ENCODE measurements at regions not wholly inside any gene's neighbourhood (a gene's known extent, or its start where the extent isn't known, plus 50 kb on each side); places are given as distances from the start of the nearest gene placed in this dataset.
A peak's percentile ranks its signal among the peaks of the same experiment; 100 is the strongest.

DNA sequence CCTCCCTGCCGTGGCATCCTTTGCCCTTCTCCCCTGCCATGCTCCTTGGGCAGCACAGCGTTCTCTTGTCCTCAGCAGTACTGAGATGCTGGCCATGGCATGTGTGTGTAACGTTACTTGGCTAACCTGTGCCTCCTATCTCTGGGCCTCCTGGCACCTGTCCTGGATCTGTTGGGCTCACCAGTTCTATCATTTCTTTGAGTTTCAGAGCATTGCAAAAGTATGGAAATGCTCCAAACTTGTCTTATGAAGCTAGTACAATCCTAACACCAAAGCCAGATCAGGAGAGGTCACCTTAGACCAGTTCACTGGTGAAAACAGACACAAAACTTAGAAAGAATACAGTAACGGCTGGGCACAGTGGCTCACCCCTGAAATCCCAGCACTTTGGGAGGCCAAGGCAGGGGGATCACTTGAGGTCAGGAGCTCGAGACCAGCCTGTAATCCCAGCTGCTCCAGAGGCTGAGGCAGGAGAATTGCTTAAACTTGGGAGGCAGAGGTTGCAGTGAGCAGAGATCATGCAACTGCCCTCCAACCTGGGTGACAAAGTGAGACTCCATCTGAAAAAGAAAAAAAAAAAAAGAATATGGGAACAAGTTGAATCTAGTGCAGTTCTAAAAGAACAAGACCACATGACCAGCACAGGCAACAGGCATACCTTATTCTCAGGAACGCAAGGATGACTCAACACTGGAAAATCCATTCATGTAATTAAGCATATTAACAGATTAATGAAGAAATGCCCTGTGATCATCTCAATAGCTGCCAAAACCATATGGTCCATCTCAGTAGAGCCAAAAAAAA is 62.4 kb upstream of the TRPM1 start:
- Histone ChIP-seq H3K4me3 (no peak overlapping the region), H3K4me1 (no peaks in the 10 kb centered on the region), H3K9me3 (no peaks in the 10 kb centered on the region), H3K36me3 (replicated peaks) (no peaks in the 10 kb centered on the region), H3K27me3 (ENCODE audit: low read depth) (no peaks in the 10 kb centered on the region)
- no peak for DNase-seq (ENCODE audit: low spot score in 2 of 2)
- in situ Hi-C loops (cut with MboI; ENCODE audit: low sequenced_read_pairs), result no loop called here

DNA sequence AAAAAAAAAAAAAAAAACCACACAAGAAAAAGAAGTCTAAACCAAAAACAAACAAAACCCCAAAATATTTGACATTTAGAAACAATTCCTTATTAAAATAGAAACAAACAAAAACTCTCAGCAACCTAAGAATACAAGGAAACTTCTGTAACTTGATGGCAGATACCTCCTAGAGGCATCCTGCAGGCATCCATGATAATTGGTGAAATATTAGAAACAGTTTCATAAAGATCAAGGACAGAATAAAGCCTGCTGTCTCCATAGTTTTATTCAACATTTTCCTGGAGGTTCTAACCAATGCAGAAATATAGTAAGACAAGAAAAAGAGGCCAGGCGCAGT is 63.0 kb upstream of the TRPM1 start:
- no peaks in the 10 kb centered on the region for H3K27me3 ChIP-seq (ENCODE audit: low read depth)
- in situ Hi-C loops (cut with MboI; ENCODE audit: low sequenced_read_pairs), result no loop called here
- DNase-seq (ENCODE audit: low spot score in 2 of 2), result no peak

DNA sequence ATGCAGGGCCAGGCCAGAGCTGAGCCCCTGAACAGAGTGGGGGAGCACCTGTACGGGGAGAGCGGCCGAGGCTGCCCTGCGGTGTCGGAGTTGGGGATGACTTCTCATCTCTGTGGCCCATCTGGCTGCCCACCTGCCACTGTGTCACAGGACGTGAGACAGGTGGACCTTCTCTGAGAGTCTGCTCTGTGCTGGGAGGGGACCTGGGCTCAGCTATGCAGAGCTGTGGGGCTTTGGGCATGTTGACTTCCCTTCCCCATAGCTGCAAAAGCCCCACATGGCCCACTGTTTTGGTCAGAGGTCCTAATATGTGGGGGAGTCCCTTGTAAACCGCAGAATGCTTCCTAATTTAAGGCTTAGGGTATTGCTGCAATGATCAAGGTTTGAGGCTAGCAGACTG is 68.0 kb upstream of the TRPM1 start:
- no peaks in the 10 kb centered on the region for H3K36me3 ChIP-seq (replicated peaks)
- in situ Hi-C loops (cut with MboI; ENCODE audit: low sequenced_read_pairs), result no loop called here
- H3K4me3 ChIP-seq, result no peak overlapping the region
- no peaks in the 10 kb centered on the region for H3K9me3 ChIP-seq
- no peaks in the 10 kb centered on the region for H3K4me1 ChIP-seq
- no peaks in the 10 kb centered on the region for H3K27me3 ChIP-seq (ENCODE audit: low read depth)
- DNase-seq (ENCODE audit: low spot score in 2 of 2), result no peak

More for the DNA sequence above, 63.0 kb upstream of the TRPM1 start:
- Histone ChIP-seq H3K4me1 (no peaks in the 10 kb centered on the region), H3K4me3 (no peak overlapping the region), H3K9me3 (no peaks in the 10 kb centered on the region), H3K36me3 (replicated peaks) (no peaks in the 10 kb centered on the region)

DNA sequence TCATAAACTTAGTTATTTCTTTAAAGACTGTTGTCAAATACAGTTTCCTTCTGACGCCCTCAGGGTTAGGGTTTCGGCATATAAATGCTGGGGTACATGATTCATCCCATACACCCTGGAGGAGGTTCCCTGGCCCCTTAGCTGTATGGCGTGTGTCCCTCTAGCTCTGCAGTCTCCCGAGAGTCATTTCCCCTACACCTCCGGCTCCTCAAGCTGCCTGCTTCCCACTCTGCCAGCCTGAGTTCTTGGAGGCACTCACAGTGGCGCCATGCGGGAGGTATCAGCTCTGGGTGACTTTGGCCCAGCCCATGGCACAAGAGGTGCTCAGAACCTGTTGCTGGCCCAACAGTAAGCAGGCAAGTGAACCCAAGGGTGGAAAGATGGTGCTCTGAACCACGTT is 70.2 kb upstream of the TRPM1 start:
- in situ Hi-C loops (cut with MboI; ENCODE audit: low sequenced_read_pairs), result no loop called here
- DNase-seq (ENCODE audit: low spot score in 2 of 2), result no peak
- H3K9me3 ChIP-seq, result no peaks in the 10 kb centered on the region
- no peak overlapping the region for H3K4me3 ChIP-seq
- no peaks in the 10 kb centered on the region for H3K4me1 ChIP-seq
- no peaks in the 10 kb centered on the region for H3K27me3 ChIP-seq (ENCODE audit: low read depth)
- no peaks in the 10 kb centered on the region for H3K36me3 ChIP-seq (replicated peaks)

DNA sequence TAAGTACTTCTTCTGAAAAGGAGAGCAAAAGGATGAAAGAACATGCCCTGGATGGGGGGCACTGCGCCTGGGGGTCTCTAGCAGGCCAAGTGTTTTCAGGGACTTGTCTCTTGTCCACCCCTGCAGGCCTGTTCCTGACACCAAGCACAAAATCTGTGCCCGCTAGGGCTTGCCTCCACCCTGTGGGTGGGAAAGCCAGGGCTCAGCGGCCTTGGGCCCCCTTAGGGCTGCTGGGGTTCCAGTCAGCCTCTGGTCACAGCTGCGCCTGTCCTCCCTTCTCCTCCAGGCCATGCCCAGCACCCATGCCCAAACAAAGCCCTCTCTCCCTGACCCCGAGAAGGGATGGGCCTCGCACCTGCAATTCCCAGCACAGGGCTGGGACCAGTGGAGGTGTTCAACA is 71.1 kb upstream of the TRPM1 start:
- Histone ChIP-seq H3K4me1 (no peaks in the 10 kb centered on the region), H3K27me3 (ENCODE audit: low read depth) (no peaks in the 10 kb centered on the region), H3K4me3 (no peak overlapping the region), H3K9me3 (no peaks in the 10 kb centered on the region), H3K36me3 (replicated peaks) (no peaks in the 10 kb centered on the region)
- in situ Hi-C loops (cut with MboI; ENCODE audit: low sequenced_read_pairs), result no loop called here
- DNase-seq (ENCODE audit: low spot score in 2 of 2), result no peak

DNA sequence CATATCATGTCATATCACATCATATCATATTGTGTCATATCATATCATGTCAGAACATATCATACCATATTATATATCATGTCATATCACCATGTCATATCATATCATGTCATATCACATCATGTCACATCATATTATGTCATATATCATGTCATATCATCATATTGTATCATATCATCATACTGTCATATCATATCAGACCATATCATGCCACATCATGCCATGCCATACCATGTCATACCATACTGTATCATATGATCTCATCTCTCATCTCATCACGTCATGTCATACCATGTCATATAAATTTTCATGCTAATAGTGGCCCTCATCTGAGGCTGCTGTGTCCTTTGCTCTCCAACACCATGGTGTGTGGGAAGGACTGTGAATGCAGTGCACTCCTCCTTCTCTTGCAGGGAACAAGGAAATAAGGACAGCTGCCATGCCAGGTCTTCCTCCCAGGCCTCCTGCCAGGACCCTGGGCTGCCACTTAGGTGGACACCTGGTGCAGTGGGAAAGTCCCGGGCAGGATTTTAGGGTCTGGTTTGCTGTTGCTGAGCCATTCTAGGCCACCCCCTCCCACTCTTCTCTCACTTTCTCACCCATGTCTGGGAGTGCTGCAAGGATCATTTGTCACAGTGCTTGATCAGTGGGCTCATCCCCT is 72.4 kb upstream of the TRPM1 start:
- Histone ChIP-seq H3K9me3 (no peaks in the 10 kb centered on the region), H3K27me3 (ENCODE audit: low read depth) (no peaks in the 10 kb centered on the region), H3K4me1 (no peaks in the 10 kb centered on the region), H3K4me3 (no peak overlapping the region), H3K36me3 (replicated peaks) (no peaks in the 10 kb centered on the region)
- in situ Hi-C loops (cut with MboI; ENCODE audit: low sequenced_read_pairs), result no loop called here
- no peak for DNase-seq (ENCODE audit: low spot score in 2 of 2)

DNA sequence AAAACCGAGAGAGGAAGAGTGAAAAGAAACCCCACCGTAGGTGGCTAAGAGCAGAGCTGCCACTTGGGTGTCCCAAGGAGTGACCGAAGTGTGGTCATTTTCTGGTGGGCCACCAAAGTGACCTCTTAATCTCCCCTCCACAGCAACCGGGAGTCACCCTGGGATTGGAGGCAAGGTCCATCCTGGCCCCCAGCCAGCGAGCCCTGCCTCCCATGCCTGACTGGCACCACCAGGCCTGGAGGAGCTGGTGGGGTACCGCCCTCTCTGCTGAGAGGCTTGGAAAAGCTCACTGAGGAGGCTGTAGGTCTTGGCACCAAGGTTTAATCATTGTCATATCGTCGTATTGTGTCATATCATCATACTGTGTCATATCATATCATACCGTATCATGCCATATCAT is 74.0 kb upstream of the TRPM1 start:
- DNase-seq (ENCODE audit: low spot score in 2 of 2), result no peak
- H3K27me3 ChIP-seq (ENCODE audit: low read depth), result no peaks in the 10 kb centered on the region
- no peaks in the 10 kb centered on the region for H3K9me3 ChIP-seq
- no peak overlapping the region for H3K4me3 ChIP-seq
- no peaks in the 10 kb centered on the region for H3K36me3 ChIP-seq (replicated peaks)
- in situ Hi-C loops (cut with MboI; ENCODE audit: low sequenced_read_pairs), result no loop called here
- H3K4me1 ChIP-seq, result no peaks in the 10 kb centered on the region

DNA sequence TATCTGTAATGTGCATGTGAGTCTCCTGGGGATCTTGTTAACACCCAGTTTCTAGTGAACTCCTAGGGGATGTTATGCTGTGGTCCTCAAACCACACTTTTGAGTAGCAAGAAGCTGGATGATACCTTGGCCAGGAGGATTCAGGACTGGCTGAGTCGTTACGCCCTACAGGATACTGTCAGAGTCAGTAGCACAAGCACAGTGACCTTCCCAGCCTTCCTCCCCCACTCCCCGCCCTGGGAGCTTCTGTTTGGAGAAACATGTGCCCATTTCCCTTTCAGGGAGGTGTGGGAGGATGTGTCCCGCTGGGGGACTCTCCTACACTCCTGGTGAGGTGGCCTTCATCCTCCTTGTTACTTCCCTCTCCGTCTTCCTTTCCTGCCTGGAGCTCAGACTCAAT is 76.4 kb upstream of the TRPM1 start:
- Histone ChIP-seq H3K36me3 (replicated peaks) (no peaks in the 10 kb centered on the region), H3K27me3 (ENCODE audit: low read depth) (no peaks in the 10 kb centered on the region), H3K9me3 (no peaks in the 10 kb centered on the region; the same call in 1 of the 2 replicates), H3K4me1 (no peaks in the 10 kb centered on the region), H3K4me3 (no peak overlapping the region)
- in situ Hi-C loops (cut with MboI; ENCODE audit: low sequenced_read_pairs), result no loop called here
- no peak for DNase-seq (ENCODE audit: low spot score in 2 of 2)

DNA sequence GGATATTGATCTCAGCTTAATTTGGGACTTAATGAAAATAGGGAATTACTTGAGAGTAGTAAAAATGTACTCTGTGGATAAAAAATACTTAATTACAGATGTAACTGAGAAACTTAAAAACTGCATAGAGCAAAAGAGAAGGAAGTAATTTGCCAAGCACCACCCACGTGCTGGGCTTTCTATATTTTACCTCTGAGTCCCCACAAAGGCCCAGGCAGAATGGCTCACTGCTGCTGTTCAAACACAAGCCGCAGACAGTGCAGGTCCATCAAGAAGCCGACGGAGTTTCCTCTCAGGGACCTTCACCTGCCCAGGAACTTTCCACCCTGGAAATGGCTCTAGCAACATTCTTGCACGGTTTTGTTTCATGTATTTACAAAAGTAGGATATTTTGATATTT is 77.2 kb upstream of the TRPM1 start:
- Histone ChIP-seq H3K4me3 (no peak overlapping the region), H3K36me3 (replicated peaks) (no peaks in the 10 kb centered on the region), H3K4me1 (no peaks in the 10 kb centered on the region), H3K27me3 (ENCODE audit: low read depth) (no peaks in the 10 kb centered on the region), H3K9me3 (no peaks in the 10 kb centered on the region; the same call in none of the 2 replicates)
- DNase-seq (ENCODE audit: low spot score in 2 of 2), result no peak
- in situ Hi-C loops (cut with MboI; ENCODE audit: low sequenced_read_pairs), result no loop called here

DNA sequence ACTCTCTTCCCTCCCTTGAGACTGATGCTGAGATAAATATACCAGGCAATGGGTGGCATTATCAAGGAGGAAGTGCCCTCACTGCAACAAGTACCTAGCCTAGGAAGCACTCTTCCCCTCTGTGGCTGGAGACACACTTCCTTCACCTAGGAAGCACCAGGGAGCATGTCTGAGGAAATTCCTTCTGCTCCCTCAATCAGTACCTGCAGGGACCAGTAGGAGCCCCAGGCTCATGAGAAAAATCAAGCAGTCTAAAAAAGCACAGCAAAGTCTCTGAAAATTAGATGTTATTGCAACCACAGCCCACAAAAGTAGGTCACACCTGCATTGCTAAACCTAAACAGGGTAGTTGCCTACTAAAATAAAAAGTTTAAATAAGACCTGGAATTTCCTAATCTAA is 78.2 kb upstream of the TRPM1 start:
- no peaks in the 10 kb centered on the region; the same call in none of the 2 replicates for H3K9me3 ChIP-seq
- no peaks in the 10 kb centered on the region for H3K27me3 ChIP-seq (ENCODE audit: low read depth)
- no peak overlapping the region for H3K4me3 ChIP-seq
- no peak for DNase-seq (ENCODE audit: low spot score in 2 of 2)
- no peaks in the 10 kb centered on the region for H3K36me3 ChIP-seq (replicated peaks)
- in situ Hi-C loops (cut with MboI; ENCODE audit: low sequenced_read_pairs), result no loop called here
- no peaks in the 10 kb centered on the region for H3K4me1 ChIP-seq

DNA sequence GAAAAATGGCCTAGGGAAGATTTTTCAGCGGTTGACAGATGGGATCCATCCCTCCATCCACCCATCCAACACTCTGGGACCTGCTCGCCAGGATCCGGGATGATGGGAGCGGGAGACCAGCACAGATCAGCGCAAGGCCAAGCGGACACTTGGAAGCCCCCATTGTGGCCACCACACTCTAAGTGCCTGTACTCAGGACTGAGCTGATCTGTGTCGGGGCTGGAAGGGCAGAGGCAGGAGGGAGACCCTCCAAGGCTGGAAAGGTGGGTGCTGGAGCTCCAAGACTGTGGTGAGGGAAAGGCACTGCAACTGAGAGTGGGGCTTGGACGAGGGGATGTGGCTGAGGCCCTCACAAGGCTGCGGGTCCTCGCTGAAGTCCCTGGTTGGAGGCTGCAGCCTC is 91.8 kb upstream of the TRPM1 start:
- H3K36me3 ChIP-seq (replicated peaks), result no peaks in the 10 kb centered on the region
- H3K4me3 ChIP-seq, result no peak overlapping the region
- in situ Hi-C loops (cut with MboI; ENCODE audit: low sequenced_read_pairs), result no loop called here
- no peaks in the 10 kb centered on the region for H3K4me1 ChIP-seq
- H3K27me3 ChIP-seq (ENCODE audit: low read depth), result no peaks in the 10 kb centered on the region
- no peak for DNase-seq (ENCODE audit: low spot score in 2 of 2)
- 0 out of 2 replicates have a peak, but pooled peaks cover 2% of the 10 kb centered on the region for H3K9me3 ChIP-seq

DNA sequence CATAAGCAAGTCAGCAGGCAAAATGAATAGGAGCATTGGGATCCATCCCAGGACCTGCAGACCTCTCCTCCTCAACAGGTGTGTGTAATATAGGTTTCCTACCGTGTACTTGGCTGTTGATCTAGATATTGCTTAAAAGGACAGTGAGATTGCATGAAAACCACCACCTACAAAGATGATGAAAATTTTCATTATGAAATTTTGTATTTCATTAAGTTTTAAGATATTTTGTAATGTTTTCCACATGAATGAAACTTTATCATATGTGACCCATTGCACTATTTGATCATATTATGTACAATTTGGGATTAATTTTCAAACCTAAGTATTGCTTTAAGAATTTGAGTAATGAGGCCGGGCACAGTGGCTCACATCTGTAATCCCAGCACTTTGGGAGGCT is 94.3 kb upstream of the TRPM1 start:
- in situ Hi-C loops (cut with MboI; ENCODE audit: low sequenced_read_pairs), result no loop called here
- no peak for DNase-seq (ENCODE audit: low spot score in 2 of 2)
- Histone ChIP-seq H3K9me3 (no peaks in the 10 kb centered on the region), H3K4me1 (no peaks in the 10 kb centered on the region), H3K4me3 (no peak overlapping the region), H3K27me3 (ENCODE audit: low read depth) (no peaks in the 10 kb centered on the region), H3K36me3 (replicated peaks) (no peaks in the 10 kb centered on the region)

DNA sequence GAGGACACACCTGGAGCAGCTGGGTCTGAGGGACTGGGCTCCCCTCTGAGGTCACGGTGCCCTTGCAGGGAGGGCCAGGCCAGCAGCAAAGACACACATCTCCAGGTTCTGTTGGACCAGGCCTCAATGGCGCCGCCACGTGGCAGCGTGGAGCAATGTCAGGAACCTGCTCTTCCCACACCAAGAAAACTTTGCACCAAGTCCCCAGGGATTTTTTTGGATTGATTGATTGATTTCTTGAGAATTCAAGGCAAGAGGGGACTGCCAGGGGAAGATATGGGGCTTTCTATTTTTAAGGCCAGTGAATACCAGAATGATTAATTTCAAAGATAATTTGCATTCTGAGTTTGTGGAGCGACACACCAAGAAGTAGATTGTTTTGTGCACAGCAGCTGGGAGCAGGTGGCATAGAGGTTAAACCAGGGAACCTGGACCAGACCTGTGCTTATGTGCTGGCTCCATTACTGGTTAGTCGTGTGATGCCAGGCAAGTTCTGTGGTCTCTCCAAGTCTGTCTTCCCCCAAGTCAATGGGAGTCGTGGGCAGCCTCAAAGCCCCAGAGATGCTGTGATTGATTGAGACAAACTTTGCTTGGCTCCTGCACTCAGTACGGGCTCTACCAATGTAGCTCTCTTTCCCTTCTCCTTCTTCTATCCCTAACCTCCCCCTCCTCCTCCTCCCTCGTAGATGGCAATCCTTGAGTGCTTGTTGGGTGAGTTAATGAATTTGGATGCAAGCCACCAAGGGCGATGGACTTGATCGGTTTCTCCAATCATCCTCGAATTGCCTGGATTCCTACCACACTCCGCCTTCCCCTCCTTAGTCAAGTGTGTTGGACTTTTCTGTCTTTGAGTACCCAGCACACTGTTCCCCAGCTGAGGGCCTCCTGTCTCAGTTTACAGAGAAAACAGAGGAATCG is 96.2 kb upstream of the TRPM1 start:
- Histone ChIP-seq H3K9me3 (no peaks in the 10 kb centered on the region), H3K36me3 (replicated peaks) (no peaks in the 10 kb centered on the region), H3K4me3 (no peak overlapping the region), H3K4me1 (no peaks in the 10 kb centered on the region), H3K27me3 (ENCODE audit: low read depth) (no peaks in the 10 kb centered on the region)
- in situ Hi-C loops (cut with MboI; ENCODE audit: low sequenced_read_pairs), result no loop called here
- DNase-seq (ENCODE audit: low spot score in 2 of 2), result peak; percentile 31 to 79

DNA sequence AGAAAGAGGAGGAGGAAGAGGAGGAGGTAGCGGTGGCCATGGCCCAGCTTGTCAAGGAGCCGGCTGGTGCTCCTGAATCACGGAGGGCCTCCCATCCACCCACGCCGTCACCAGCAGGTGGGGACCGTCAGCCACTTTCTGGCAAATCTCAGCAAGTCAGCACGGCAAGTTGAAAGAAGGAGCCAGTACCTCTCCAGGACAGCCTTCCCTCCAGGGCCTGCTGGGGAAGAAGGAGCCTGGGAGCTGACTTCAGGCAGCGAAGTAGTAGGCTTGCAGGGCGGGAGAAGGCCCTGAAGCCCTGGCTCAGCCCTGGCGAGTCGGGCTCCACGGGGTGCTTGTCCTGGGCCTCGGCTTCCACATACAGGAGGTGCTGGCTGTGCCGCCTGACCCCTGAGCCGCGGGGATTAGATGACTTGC is 99.2 kb upstream of the TRPM1 start:
- Histone ChIP-seq H3K4me3 (no peak overlapping the region), H3K4me1 (no peaks in the 10 kb centered on the region), H3K9me3 (no peaks in the 10 kb centered on the region), H3K27me3 (ENCODE audit: low read depth) (no peaks in the 10 kb centered on the region), H3K36me3 (replicated peaks) (no peaks in the 10 kb centered on the region)
- in situ Hi-C loops (cut with MboI; ENCODE audit: low sequenced_read_pairs), result no loop called here
- peak in 1 of 2 experiments; percentile 50 for DNase-seq (ENCODE audit: low spot score in 2 of 2)
